H1 (cell line): ENCODE measurements at regions not wholly inside any gene's neighbourhood (a gene's known extent, or its start where the extent isn't known, plus 50 kb on each side); places are given as distances from the start of the nearest gene placed in this dataset.

Source experiments
- CTCF ChIA-PET: fragments of 300-600 bp; sonication (Branson Sonifier 250); formaldehyde crosslinking; loops from one replicate; lab custom pipeline; 2021; ENCODE audit not compliant: partially characterized antibody; lab: Charles Lee
- POLR2A ChIA-PET: fragments of 300-600 bp; sonication (Branson Sonifier 250); formaldehyde crosslinking; loops from one replicate; lab custom pipeline; 2021; ENCODE audit warnings: inconsistent platforms; ENCODE audit not compliant: partially characterized antibody; lab: Charles Lee
- DNase-seq, 2 experiments: peaks; one replicate each; pipeline versions ENCODE4 v3.0.0 to v3.0.0-alpha.2; 2010 to 2022; ENCODE audit warnings: low spot score in 2 of 2, low read depth in 1 of 2, mixed read lengths in 1 of 2
- FAIRE-seq: peaks from 2 replicates; lab custom pipeline; 2011; peaks lifted over from hg19 to GRCh38; lab: Jason Lieb, UNC
- H2AFZ ChIP-seq: 2 replicates; pipeline ENCODE4 v1.8.1; 2012; ENCODE audit warnings: low read length, inconsistent platforms
- H2AK5ac ChIP-seq: 2 replicates; pipeline ENCODE4 v1.6.1; 2013; ENCODE audit warnings: low read depth, low read length
- H2BK120ac ChIP-seq: replicated peaks from 2 replicates; pipeline ENCODE3; 2013; ENCODE audit warnings: low read depth, low read length, inconsistent platforms
- H2BK12ac ChIP-seq: 2 replicates; pipeline ENCODE4 v1.6.1; 2013; ENCODE audit warnings: low read depth, low read length
- H2BK15ac ChIP-seq: 2 replicates; pipeline ENCODE4 v1.6.1; 2013; ENCODE audit warnings: low read length
- H2BK20ac ChIP-seq: 2 replicates; pipeline ENCODE4 v1.6.1; 2013; ENCODE audit warnings: low read length
- H2BK5ac ChIP-seq: 2 replicates; pipeline ENCODE4 v1.6.1; 2013; ENCODE audit warnings: low read depth, low read length
- H3K14ac ChIP-seq: 2 replicates; pipeline ENCODE4 v1.6.1; 2013; ENCODE audit warnings: inconsistent platforms; ENCODE audit not compliant: insufficient read length
- H3K18ac ChIP-seq: 2 replicates; pipeline ENCODE4 v1.6.1; 2013; ENCODE audit warnings: low read length; ENCODE audit errors: extremely low read depth
- H3K23ac ChIP-seq: 2 replicates; pipeline ENCODE4 v1.6.1; 2013; ENCODE audit warnings: inconsistent platforms; ENCODE audit not compliant: insufficient read length
- H3K23me2 ChIP-seq: 2 replicates; pipeline ENCODE4 v1.6.1; 2013; ENCODE audit warnings: low read depth, low read length
- H3K27ac ChIP-seq: 2 replicates; pipeline ENCODE4 v1.6.1; 2011; ENCODE audit warnings: low read depth, low read length, inconsistent platforms
- H3K27me3 ChIP-seq, 4 experiments: replicated peaks in 1 of 4; 1 replicate in 1 of 4; 2 replicates in 3 of 4; pipeline versions ENCODE4 v1.6.1 to v1.8.1; 2011 to 2013; ENCODE audit warnings: low read length in 3 of 4, mild to moderate bottlenecking in 3 of 4, inconsistent platforms in 2 of 4, mixed read lengths in 2 of 4, moderate library complexity in 1 of 4; ENCODE audit not compliant: control insufficient read depth in 3 of 4, insufficient read depth in 3 of 4; ENCODE audit errors: extremely low read depth in 1 of 4
- H3K36me3 ChIP-seq, 4 experiments: 2 replicates each; pipeline versions ENCODE4 v1.6.1 to v1.8.1; 2011 to 2013; ENCODE audit warnings: mild to moderate bottlenecking in 4 of 4, low read length in 3 of 4, moderate library complexity in 2 of 4, control low read depth in 1 of 4, inconsistent platforms in 1 of 4; ENCODE audit not compliant: insufficient read depth in 4 of 4, control insufficient read depth in 2 of 4
- H3K4ac ChIP-seq: replicated peaks from 2 replicates; pipeline ENCODE3; 2013; ENCODE audit warnings: low read length, low read depth, mixed read lengths, inconsistent platforms; ENCODE audit not compliant: insufficient read length
- H3K4me1 ChIP-seq, 4 experiments: replicated peaks in 1 of 4; 1 replicate in 1 of 4; 2 replicates in 3 of 4; pipeline versions ENCODE4 v1.6.1 to v1.8.1; 2011 to 2013; ENCODE audit warnings: low read length in 3 of 4, inconsistent platforms in 2 of 4, mixed read lengths in 1 of 4; ENCODE audit not compliant: insufficient read depth in 4 of 4, control insufficient read depth in 3 of 4
- H3K4me2 ChIP-seq, 2 experiments: 2 replicates each; pipeline versions ENCODE4 v1.6.1 to v1.8.1; 2011 to 2013; ENCODE audit warnings: low read depth in 2 of 2, low read length in 2 of 2, control low read depth in 1 of 2, inconsistent platforms in 1 of 2, mild to moderate bottlenecking in 1 of 2; ENCODE audit not compliant: insufficient read depth in 1 of 2
- H3K4me3 ChIP-seq, 4 experiments: fragments of 200-600, 300-600 bp in 1 of 4; sonication (generic), shearing (Covaris generic), sonication (Bioruptor Twin) in 1 of 4; 2 replicates each; pipeline versions ENCODE4 v1.5.1 to v1.8.1; 2011 to 2016; ENCODE audit warnings: low read length in 4 of 4, low read depth in 3 of 4, control low read depth in 2 of 4, inconsistent platforms in 2 of 4, mild to moderate bottlenecking in 2 of 4, mixed read lengths in 1 of 4, moderate library complexity in 1 of 4; ENCODE audit not compliant: insufficient read depth in 2 of 4; ENCODE audit errors: extremely low read depth in 1 of 4
- H3K56ac ChIP-seq: replicated peaks from 2 replicates; pipeline ENCODE3; 2013; ENCODE audit warnings: low read depth, mild to moderate bottlenecking, mixed read lengths, low read length, inconsistent platforms; ENCODE audit not compliant: insufficient read length
- H3K79me1 ChIP-seq: 2 replicates; pipeline ENCODE4 v1.6.1; 2013; ENCODE audit warnings: low read depth, low read length, control low read depth
- H3K79me2 ChIP-seq, 2 experiments: 2 replicates each; pipeline versions ENCODE4 v1.6.1 to v1.8.1; 2012 to 2013; ENCODE audit warnings: low read length in 2 of 2, mild to moderate bottlenecking in 2 of 2, inconsistent platforms in 1 of 2; ENCODE audit not compliant: insufficient read depth in 2 of 2, control insufficient read depth in 1 of 2
- H3K9ac ChIP-seq, 4 experiments: replicated peaks in 1 of 4; 1 replicate in 1 of 4; 2 replicates in 3 of 4; pipeline versions ENCODE4 v1.6.1 to v1.8.1; 2011 to 2013; ENCODE audit warnings: low read depth in 3 of 4, low read length in 3 of 4, control low read depth in 2 of 4, mild to moderate bottlenecking in 2 of 4, moderate library complexity in 2 of 4, inconsistent platforms in 1 of 4; ENCODE audit errors: extremely low read depth in 1 of 4
- H3K9me3 ChIP-seq, 2 experiments: 2 replicates each; pipeline versions ENCODE4 v1.6.1 to v1.8.1; 2012 to 2013; ENCODE audit warnings: mild to moderate bottlenecking in 2 of 2, moderate library complexity in 2 of 2, control low read depth in 1 of 2, inconsistent platforms in 1 of 2, low read depth in 1 of 2, low read length in 1 of 2, mixed read lengths in 1 of 2; ENCODE audit not compliant: insufficient read depth in 2 of 2
- H4K20me1 ChIP-seq, 2 experiments: replicated peaks in 1 of 2; 2 replicates each; pipeline versions ENCODE3 to v1.8.1; 2011 to 2013; ENCODE audit warnings: inconsistent platforms in 2 of 2, low read length in 2 of 2, mild to moderate bottlenecking in 1 of 2; ENCODE audit not compliant: insufficient read depth in 2 of 2, control insufficient read depth in 1 of 2
- H4K5ac ChIP-seq: 2 replicates; pipeline ENCODE4 v1.6.1; 2013; ENCODE audit warnings: low read length, low read depth, mixed read lengths, inconsistent platforms; ENCODE audit not compliant: insufficient read length
- H4K8ac ChIP-seq: 2 replicates; pipeline ENCODE4 v1.8.0; 2013; ENCODE audit warnings: mild to moderate bottlenecking, moderate library complexity, low read length, inconsistent platforms; ENCODE audit not compliant: insufficient read depth; ENCODE audit errors: extremely low read depth
- H4K91ac ChIP-seq: replicated peaks from 2 replicates; pipeline ENCODE3; 2013; ENCODE audit warnings: low read length, mixed read lengths, inconsistent platforms; ENCODE audit not compliant: insufficient read length
- CBX5 ChIP-seq: fragments of 300-800, 300-1000 bp; sonication (generic); IDR thresholded peaks from 2 replicates; pipeline ENCODE4 v1.7.1; 2016; ENCODE audit warnings: antibody characterized with exemption, low read length, low read depth
- CHD1 ChIP-seq: IDR thresholded peaks from 2 replicates; pipeline ENCODE4 v1.6.1; 2012; ENCODE audit warnings: low read depth, low read length, improper control_type of control experiment
- CHD2 ChIP-seq: IDR thresholded peaks from 2 replicates; pipeline ENCODE4 v1.6.1; 2012; ENCODE audit warnings: low read length, improper control_type of control experiment
- EZH2 ChIP-seq: fragments of 200-600 bp; sonication (generic); IDR thresholded peaks from 2 replicates; pipeline ENCODE4 v1.7.1; 2012; ENCODE audit warnings: low read depth, mild to moderate bottlenecking, moderate library complexity, low read length, inconsistent platforms; ENCODE audit not compliant: severe bottlenecking
- GABPA ChIP-seq: IDR thresholded peaks from 2 replicates; pipeline ENCODE4 v1.6.1; 2011; ENCODE audit warnings: mild to moderate bottlenecking, low read length, moderate library complexity, borderline replicate concordance; ENCODE audit not compliant: insufficient read depth
- MAX ChIP-seq: IDR thresholded peaks from 2 replicates; pipeline ENCODE4 v1.6.1; 2012; ENCODE audit warnings: inconsistent platforms
- PHF8 ChIP-seq: fragments of 200-600 bp; sonication (generic); conservative IDR thresholded peaks from 2 replicates; pipeline ENCODE4 v1.7.1; 2012; ENCODE audit warnings: low read depth, mild to moderate bottlenecking, inconsistent platforms, low read length, moderate library complexity
- POU5F1 ChIP-seq: IDR thresholded peaks from 2 replicates; pipeline ENCODE4 v1.6.1; 2011; ENCODE audit warnings: low read depth, mild to moderate bottlenecking, low read length, moderate library complexity
- RAD21 ChIP-seq, 2 experiments: IDR thresholded peaks in 1 of 2; conservative IDR thresholded peaks in 1 of 2; 2 replicates each; pipeline ENCODE4 v1.6.1; 2011; ENCODE audit warnings: low read depth in 2 of 2, low read length in 2 of 2, improper control_type of control experiment in 1 of 2, inconsistent platforms in 1 of 2, mild to moderate bottlenecking in 1 of 2, moderate library complexity in 1 of 2
- WGBS, 2 experiments: shearing (Covaris generic) in 1 of 2; methylation state at CpG; one replicate each; pipeline versions ENCODE4 v1.1.6 to v1.1.7; 2013 to 2015; ENCODE audit warnings: low lambda C conversion rate in 2 of 2, mixed read lengths in 2 of 2, inconsistent platforms in 1 of 2, low coverage in 1 of 2, missing lambda C conversion rate in 1 of 2; ENCODE audit not compliant: insufficient replicate concordance in 2 of 2, insufficient coverage in 1 of 2, insufficient read length in 1 of 2; ENCODE audit errors: extremely low coverage in 1 of 2, missing lambda C conversion rate in 1 of 2; 5-methylcytosine and 5-hydroxymethylcytosine counted together

DNA sequence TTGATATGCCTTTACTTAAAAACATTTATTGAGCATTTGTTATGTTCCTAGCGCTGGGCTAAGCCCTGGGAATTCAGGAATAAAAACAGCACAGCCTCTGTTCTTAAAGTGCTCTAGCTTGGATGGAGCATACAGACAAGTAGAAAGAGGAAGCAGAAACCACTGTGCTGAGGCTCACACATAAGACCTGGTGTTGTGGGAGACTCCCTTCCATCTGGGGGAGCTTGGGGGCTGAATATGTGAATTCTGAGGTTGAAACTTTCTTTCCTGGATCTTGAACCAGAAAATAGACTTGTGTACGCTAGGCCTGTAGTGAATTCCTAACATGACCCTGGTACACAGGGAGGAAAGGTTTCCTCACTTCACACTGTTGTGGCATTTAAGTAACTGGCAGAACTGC, 209.9 kb downstream of the ZNF326 start:
- CTCF ChIA-PET, result no interaction called here
- no peak for DNase-seq
- no peak overlapping the region for H4K5ac ChIP-seq
- TF ChIP-seq EZH2 (no peak), CHD2 (no peak), PHF8 (no peak), POU5F1 (no peak), CHD1 (no peak), GABPA (no peak), MAX (no peak), RAD21 (IDR thresholded peaks at IDR 0.05 in 1 of 2, conservative IDR thresholded peaks at IDR 0.05 in 1 of 2; ENCODE audit: low read depth in 2 of 2, low read length in 2 of 2) (no peak), CBX5 (no peak)
- TF ChIP-seq, all 59 proteins: peak for 0
- Histone ChIP-seq H3K23me2 (no peaks in the 10 kb centered on the region), H3K23ac (no peak overlapping the region), H3K36me3 (no peaks in the 10 kb centered on the region), H3K79me2 (no peaks in the 10 kb centered on the region), H3K18ac (no peak overlapping the region), H4K91ac (no peak overlapping the region), H3K4me2 (no peak overlapping the region), H3K9ac (no peak overlapping the region), H2AK5ac (no peak overlapping the region), H3K79me1 (no peaks in the 10 kb centered on the region), H2BK120ac (no peak overlapping the region), H2AFZ (no peak overlapping the region), H3K27me3 (no peaks in the 10 kb centered on the region; a peak in 1 of 7 replicates), H3K14ac (no peak overlapping the region), H3K9me3 (no peaks in the 10 kb centered on the region), H4K20me1 (no peaks in the 10 kb centered on the region), H3K56ac (no peak overlapping the region), H3K4ac (no peak overlapping the region), H3K27ac (no peak overlapping the region), H2BK5ac (no peak overlapping the region), H3K4me3 (no peak overlapping the region), H2BK20ac (no peak overlapping the region), H2BK15ac (no peak overlapping the region), H4K8ac (no peak overlapping the region), H3K4me1 (peaks cover 2 to 6% (median 2%) of the 10 kb centered on the region in 4 experiments; a peak in 5 of 7 replicates), H2BK12ac (no peak overlapping the region)
- POLR2A ChIA-PET, result no interaction called here
- no peak for FAIRE-seq
- WGBS, 2 experiments, result 85% methylated on average over 2 of the region's 2 CpGs; no CpG with 5 or more reads in 1 of the 2 experiments
